Keratinocyte (primary cell): ENCODE measurements at regions not wholly inside any gene's neighbourhood (a gene's known extent, or its start where the extent isn't known, plus 50 kb on each side); places are given as distances from the start of the nearest gene placed in this dataset.

ENCODE experiments used
- DNase-seq: peaks from one replicate; pipeline ENCODE4 v3.0.0-alpha.2; 2011; ENCODE audit warnings: low read depth, missing footprints, low spot score
- FAIRE-seq: peaks from 2 replicates; lab custom pipeline; 2011; peaks lifted over from hg19 to GRCh38; lab: Jason Lieb, UNC
- H2AFZ ChIP-seq: 2 replicates; pipeline ENCODE4 v1.6.0; 2012; ENCODE audit warnings: low read length, control low read depth, inconsistent platforms; ENCODE audit not compliant: control insufficient read depth
- H3K27ac ChIP-seq: 2 replicates; pipeline ENCODE4 v1.5.1; 2011; ENCODE audit warnings: low read length; ENCODE audit not compliant: control insufficient read depth, insufficient read depth
- H3K27me3 ChIP-seq: 3 replicates; pipeline ENCODE4 v1.6.0; 2011; ENCODE audit warnings: low read length; ENCODE audit not compliant: control insufficient read depth, insufficient read depth; ENCODE audit errors: extremely low read depth
- H3K36me3 ChIP-seq, 2 experiments: 2 replicates in 1 of 2; 3 replicates in 1 of 2; pipeline ENCODE4 v1.5.1; 2011; ENCODE audit warnings: low read length in 2 of 2, mild to moderate bottlenecking in 1 of 2; ENCODE audit not compliant: control insufficient read depth in 2 of 2, insufficient read depth in 2 of 2; ENCODE audit errors: extremely low read depth in 1 of 2
- H3K4me1 ChIP-seq: 3 replicates; pipeline ENCODE4 v1.5.1; 2011; ENCODE audit warnings: low read length; ENCODE audit not compliant: control insufficient read depth, insufficient read depth; ENCODE audit errors: extremely low read depth
- H3K4me2 ChIP-seq: 3 replicates; pipeline ENCODE4 v1.6.0; 2011; ENCODE audit warnings: low read depth, low read length; ENCODE audit not compliant: control insufficient read depth, insufficient read depth; ENCODE audit errors: extremely low read depth
- H3K4me3 ChIP-seq, 3 experiments: fragments of 200-600 bp in 1 of 3; sonication (generic) in 1 of 3; 2 replicates in 2 of 3; 3 replicates in 1 of 3; pipeline ENCODE4 v1.5.1; 2011 to 2016; ENCODE audit warnings: low read length in 3 of 3, mild to moderate bottlenecking in 3 of 3, control low read depth in 2 of 3, inconsistent platforms in 1 of 3, low read depth in 1 of 3, mixed read lengths in 1 of 3, mixed run types in 1 of 3, moderate library complexity in 1 of 3; ENCODE audit not compliant: control insufficient read depth in 2 of 3, insufficient read depth in 2 of 3; ENCODE audit errors: extremely low read depth in 1 of 3
- H3K79me2 ChIP-seq: 2 replicates; pipeline ENCODE4 v1.6.0; 2012; ENCODE audit warnings: low read length; ENCODE audit not compliant: control insufficient read depth, insufficient read depth
- H3K9ac ChIP-seq: 3 replicates; pipeline ENCODE4 v1.6.0; 2011; ENCODE audit warnings: low read length; ENCODE audit not compliant: control insufficient read depth, insufficient read depth; ENCODE audit errors: extremely low read depth
- H3K9me1 ChIP-seq: 3 replicates; pipeline ENCODE4 v1.6.0; 2011; ENCODE audit warnings: low read length; ENCODE audit not compliant: control insufficient read depth, insufficient read depth; ENCODE audit errors: extremely low read depth
- H3K9me3 ChIP-seq: 2 replicates; pipeline ENCODE4 v1.5.1; 2012; ENCODE audit warnings: low read depth, low read length; ENCODE audit not compliant: control insufficient read depth
- H4K20me1 ChIP-seq: 3 replicates; pipeline ENCODE4 v1.6.0; 2011; ENCODE audit warnings: low read length; ENCODE audit not compliant: control insufficient read depth, insufficient read depth; ENCODE audit errors: extremely low read depth
- CTCF ChIP-seq, 3 experiments: IDR thresholded peaks in 1 of 3; conservative IDR thresholded peaks in 1 of 3; optimal IDR thresholded peaks in 1 of 3; 2 replicates in 2 of 3; 3 replicates in 1 of 3; pipeline versions ENCODE3 to v1.5.1; 2011; ENCODE audit warnings: low read length in 3 of 3, mild to moderate bottlenecking in 3 of 3, moderate library complexity in 2 of 3, control low read depth in 1 of 3, inconsistent platforms in 1 of 3; ENCODE audit not compliant: insufficient read depth in 2 of 3; ENCODE audit errors: extremely low read depth in 1 of 3
- EZH2 ChIP-seq: IDR thresholded peaks from one replicate; pipeline ENCODE4 v1.6.1; 2012; ENCODE audit warnings: inconsistent platforms, mild to moderate bottlenecking, low read length, moderate library complexity
- dilution Hi-C: fragments of 300-500 bp; cut with MboI; formaldehyde crosslinking; loops from one replicate; pipeline ENCODE4 v1.7.0; 2020; ENCODE audit warnings: low sequenced_read_pairs; ENCODE audit not compliant: extremely low pct_ligation_motif_present

- Histone ChIP-seq H3K27ac (no peak overlapping the region), H3K9me1 (no peaks in the 10 kb centered on the region), H3K27me3 (no peaks in the 10 kb centered on the region), H3K4me3 (no peak overlapping the region), H3K36me3 (no peaks in the 10 kb centered on the region), H3K79me2 (no peaks in the 10 kb centered on the region), H3K4me1 (no peaks in the 10 kb centered on the region), H4K20me1 (no peaks in the 10 kb centered on the region), H3K9ac (no peak overlapping the region), H3K4me2 (no peak overlapping the region), H2AFZ (no peak overlapping the region), H3K9me3 (no peaks in the 10 kb centered on the region)
- dilution Hi-C loops: no loop called here
- TF ChIP-seq EZH2: no peak
- TF ChIP-seq CTCF (optimal IDR thresholded peaks at IDR 0.05 in 1 of 3, IDR thresholded peaks at IDR 0.05 in 1 of 3, conservative IDR thresholded peaks at IDR 0.05 in 1 of 3; ENCODE audit: extremely low read depth in 1 of 3, insufficient read depth in 2 of 3, low read length in 3 of 3): no peak
- FAIRE-seq (no peak), DNase-seq (no peak)
Observed at GRCh38 chr17:59493867-59494266, 71.5 kb upstream of the DHX40 start.

GRCh38 chr17:59494757-59495368, 70.5 kb upstream of the DHX40 start:
- dilution Hi-C loops: no loop called here
- no peaks in the 10 kb centered on the region for H3K9me1 ChIP-seq
- no peaks in the 10 kb centered on the region for H4K20me1 ChIP-seq
- no peaks in the 10 kb centered on the region for H3K79me2 ChIP-seq
- H3K36me3 ChIP-seq: no peaks in the 10 kb centered on the region
- no peak overlapping the region for H2AFZ ChIP-seq
- no peak for TF ChIP-seq CTCF (optimal IDR thresholded peaks at IDR 0.05 in 1 of 3, IDR thresholded peaks at IDR 0.05 in 1 of 3, conservative IDR thresholded peaks at IDR 0.05 in 1 of 3; ENCODE audit: extremely low read depth in 1 of 3, insufficient read depth in 2 of 3, low read length in 3 of 3)
- no peak for TF ChIP-seq EZH2
- no peak overlapping the region for H3K27ac ChIP-seq
- FAIRE-seq (no peak), DNase-seq (no peak)
- no peaks in the 10 kb centered on the region for H3K9me3 ChIP-seq
- H3K4me3 ChIP-seq: no peak overlapping the region
- H3K4me1 ChIP-seq: no peaks in the 10 kb centered on the region
- no peaks in the 10 kb centered on the region for H3K27me3 ChIP-seq
- no peak overlapping the region for H3K4me2 ChIP-seq
- H3K9ac ChIP-seq: no peak overlapping the region
